OCI-LY3 (cell line): ENCODE measurements at regions not wholly inside any gene's neighbourhood (a gene's known extent, or its start where the extent isn't known, plus 50 kb on each side); places are given as distances from the start of the nearest gene placed in this dataset.

ENCODE experiments used
- H2AFZ ChIP-seq: fragments of 200-600, 300-600 bp; shearing (Covaris generic); 2 replicates; pipeline ENCODE4 v1.6.0; 2014; ENCODE audit warnings: antibody characterized with exemption, low read depth, low read length
- H3K27ac ChIP-seq: fragments of 200-600, 300-600 bp; sonication (generic); 2 replicates; pipeline ENCODE4 v1.5.1; 2014; ENCODE audit warnings: mild to moderate bottlenecking, low read length, moderate library complexity, mixed read lengths
- H3K27me3 ChIP-seq: fragments of 200-600, 300-600 bp; sonication (generic); 2 replicates; pipeline ENCODE4 v1.6.1; 2014; ENCODE audit warnings: low read depth, low read length, mixed read lengths
- H3K36me3 ChIP-seq: fragments of 200-600, 300-600 bp; sonication (generic); replicated peaks from 2 replicates; pipeline ENCODE3; 2014; ENCODE audit warnings: low read depth, low read length, mixed read lengths
- H3K4me1 ChIP-seq: fragments of 300-600, 200-600 bp; sonication (generic); 2 replicates; pipeline ENCODE4 v1.6.1; 2014; ENCODE audit warnings: low read length, mixed read lengths
- H3K4me2 ChIP-seq: fragments of 200-600, 300-600 bp; sonication (generic); 2 replicates; pipeline ENCODE4 v1.6.1; 2014; ENCODE audit warnings: low read length, mixed read lengths
- H3K4me3 ChIP-seq: fragments of 300-600, 200-600 bp; sonication (generic); 2 replicates; pipeline ENCODE4 v1.5.1; 2014; ENCODE audit warnings: antibody characterized with exemption, mild to moderate bottlenecking, low read length, moderate library complexity
- H3K79me2 ChIP-seq: fragments of 300-600, 200-600 bp; shearing (Covaris generic); 2 replicates; pipeline ENCODE4 v1.6.1; 2014; ENCODE audit warnings: mild to moderate bottlenecking, low read length, mixed read lengths
- H3K9ac ChIP-seq: fragments of 300-600, 200-600 bp; shearing (Covaris generic); 2 replicates; pipeline ENCODE4 v1.6.0; 2014; ENCODE audit warnings: mild to moderate bottlenecking, low read length, moderate library complexity
- H3K9me3 ChIP-seq: fragments of 200-600, 300-600 bp; shearing (Covaris generic); 2 replicates; pipeline ENCODE4 v1.6.1; 2014; ENCODE audit warnings: low read length, mixed read lengths; ENCODE audit not compliant: insufficient read depth
- H4K20me1 ChIP-seq: fragments of 200-600, 300-600 bp; sonication (generic); 2 replicates; pipeline ENCODE4 v1.6.1; 2016; ENCODE audit warnings: low read length, mixed read lengths; ENCODE audit not compliant: insufficient read depth
- CTCF ChIP-seq: fragments of 200-600, 300-600 bp; sonication (generic); IDR thresholded peaks from 2 replicates; pipeline ENCODE4 v1.5.1; 2014; ENCODE audit warnings: antibody characterized with exemption, low read length, low read depth
- EZH2phosphoT487 ChIP-seq: fragments of 200-600 bp; shearing (Covaris generic); IDR thresholded peaks from 2 replicates; pipeline ENCODE4 v1.6.1; 2018; ENCODE audit warnings: antibody characterized with exemption, mixed run types, low read depth

- Histone ChIP-seq H3K79me2 (no peaks in the 10 kb centered on the region), H3K9ac (no peak overlapping the region), H3K4me2 (no peak overlapping the region), H3K36me3 (no peaks in the 10 kb centered on the region), H4K20me1 (no peaks in the 10 kb centered on the region), H3K9me3 (no peaks in the 10 kb centered on the region), H3K4me3 (no peak overlapping the region), H3K27me3 (no peaks in the 10 kb centered on the region), H3K27ac (no peak overlapping the region), H3K4me1 (no peaks in the 10 kb centered on the region), H2AFZ (no peak overlapping the region)
- TF ChIP-seq EZH2phosphoT487 (no peak), CTCF (no peak)
Measured at GRCh38 chr15:35974052-35974451, 428.1 kb upstream of the DPH6 start.

GRCh38 chr15:35975941-35976340 is 430.0 kb upstream of the DPH6 start:
- H3K27ac ChIP-seq, result no peak overlapping the region
- H3K79me2 ChIP-seq, result no peaks in the 10 kb centered on the region
- TF ChIP-seq EZH2phosphoT487 (no peak), CTCF (no peak)

GRCh38 chr15:35979608-35980007 is 433.6 kb upstream of the DPH6 start:
- no peaks in the 10 kb centered on the region for H4K20me1 ChIP-seq
- H3K9me3 ChIP-seq, result no peaks in the 10 kb centered on the region
- H3K9ac ChIP-seq, result no peak overlapping the region
- no peaks in the 10 kb centered on the region for H3K4me1 ChIP-seq
- H3K79me2 ChIP-seq, result no peaks in the 10 kb centered on the region
- H3K4me2 ChIP-seq, result no peak overlapping the region
- no peak overlapping the region for H3K4me3 ChIP-seq
- H3K27me3 ChIP-seq, result no peaks in the 10 kb centered on the region
- TF ChIP-seq EZH2phosphoT487, result no peak
- TF ChIP-seq CTCF, result no peak
- no peak overlapping the region for H3K27ac ChIP-seq
- no peaks in the 10 kb centered on the region for H3K36me3 ChIP-seq
- no peak overlapping the region for H2AFZ ChIP-seq

More at GRCh38 chr15:35975941-35976340, 430.0 kb upstream of the DPH6 start:
- no peaks in the 10 kb centered on the region for H3K27me3 ChIP-seq
- H3K4me1 ChIP-seq, result no peaks in the 10 kb centered on the region
- no peaks in the 10 kb centered on the region for H4K20me1 ChIP-seq
- H3K9ac ChIP-seq, result no peak overlapping the region
- H3K4me2 ChIP-seq, result no peak overlapping the region
- H3K36me3 ChIP-seq, result no peaks in the 10 kb centered on the region
- H3K4me3 ChIP-seq, result no peak overlapping the region
- H2AFZ ChIP-seq, result no peak overlapping the region
- H3K9me3 ChIP-seq, result no peaks in the 10 kb centered on the region

- Histone ChIP-seq H3K27me3 (no peaks in the 10 kb centered on the region), H3K9ac (no peak overlapping the region), H4K20me1 (no peaks in the 10 kb centered on the region), H3K36me3 (no peaks in the 10 kb centered on the region), H3K79me2 (no peaks in the 10 kb centered on the region), H3K4me3 (no peak overlapping the region), H3K9me3 (no peaks in the 10 kb centered on the region), H2AFZ (no peak overlapping the region), H3K27ac (no peak overlapping the region), H3K4me2 (no peak overlapping the region), H3K4me1 (no peaks in the 10 kb centered on the region)
- TF ChIP-seq EZH2phosphoT487 (no peak), CTCF (no peak)
Measured at GRCh38 chr15:35980719-35981118, 434.8 kb upstream of the DPH6 start.
